HPDE6-E6E7 (cell line): ENCODE measurements at regions not wholly inside any gene's neighbourhood (a gene's known extent, or its start where the extent isn't known, plus 50 kb on each side); places are given as distances from the start of the nearest gene placed in this dataset.
"Not testable (repeated sequence)": the region's sequence is repeated elsewhere in the genome, so short reads cannot be mapped to it uniquely, and the experiment has no call there.

ENCODE experiments used
- DNase-seq: peaks from one replicate; pipeline ENCODE4 v3.0.0; 2011; ENCODE audit warnings: missing footprints; ENCODE audit errors: extremely low spot score

- no peak for DNase-seq
Measured at GRCh38 chr4:120304801-120305200, 238.2 kb upstream of the MAD2L1 start.

DNA sequence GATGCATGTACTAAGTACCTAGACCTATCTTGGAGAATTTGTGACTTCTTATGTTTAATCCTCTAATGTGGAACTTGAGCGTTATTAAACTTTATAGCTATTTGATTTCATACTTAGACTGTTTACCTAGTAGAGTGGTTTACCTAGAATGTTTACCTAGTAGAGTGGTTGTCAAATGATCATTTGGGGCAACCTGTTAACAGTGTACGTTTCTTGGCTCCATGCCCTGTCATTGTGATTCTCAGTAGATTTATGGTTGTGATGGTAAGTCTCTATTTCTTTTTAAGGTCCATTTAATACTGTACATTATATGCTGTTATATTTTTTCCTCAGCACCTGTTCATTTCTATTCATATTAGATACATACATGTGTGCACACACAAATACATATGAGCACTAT is 233.0 kb upstream of the MAD2L1 start:
- DNase-seq, result no peak

DNA sequence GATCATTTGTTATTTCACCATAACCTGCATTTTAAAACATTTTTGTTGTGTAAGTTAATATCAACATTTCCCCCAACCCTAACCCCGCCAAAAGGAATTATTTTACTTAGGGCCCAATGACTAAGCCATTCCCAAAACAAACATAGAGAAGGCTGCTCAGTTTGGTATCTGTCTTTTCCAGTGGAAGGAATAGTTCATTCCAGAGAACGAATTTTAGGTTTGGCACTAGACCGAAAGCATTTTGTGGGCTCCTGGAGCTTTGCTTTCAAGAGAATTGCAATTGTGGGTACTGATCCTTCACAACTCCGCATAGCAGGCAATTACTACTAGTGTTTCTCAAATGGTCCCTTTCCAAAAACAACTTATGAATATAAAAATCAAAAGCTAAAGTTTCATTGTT is 226.7 kb upstream of the MAD2L1 start:
- DNase-seq, result no peak

GRCh38 chr4:120291541-120291940 is 224.9 kb upstream of the MAD2L1 start:
- no peak for DNase-seq

DNA sequence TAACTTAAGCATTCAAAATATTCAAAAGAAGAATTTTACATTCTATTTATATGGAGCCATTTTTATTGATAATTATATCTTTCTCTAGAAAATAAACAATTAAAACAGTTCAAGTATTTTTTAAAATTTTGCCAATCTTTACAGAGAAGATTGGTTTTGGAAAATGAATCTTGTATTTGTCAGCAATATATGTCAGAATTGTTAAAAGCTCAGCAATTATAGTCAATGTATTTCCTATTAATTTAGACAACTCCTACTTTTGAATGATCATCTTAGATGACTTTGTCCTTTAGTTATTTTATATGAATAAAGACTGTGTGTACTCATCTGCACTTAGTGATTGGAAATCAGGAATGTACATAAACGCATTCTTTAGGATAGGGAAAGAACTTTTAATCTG is 223.9 kb upstream of the MAD2L1 start:
- DNase-seq, result no peak

GRCh38 chr4:120286813-120287212 is 220.2 kb upstream of the MAD2L1 start:
- no peak for DNase-seq

DNA sequence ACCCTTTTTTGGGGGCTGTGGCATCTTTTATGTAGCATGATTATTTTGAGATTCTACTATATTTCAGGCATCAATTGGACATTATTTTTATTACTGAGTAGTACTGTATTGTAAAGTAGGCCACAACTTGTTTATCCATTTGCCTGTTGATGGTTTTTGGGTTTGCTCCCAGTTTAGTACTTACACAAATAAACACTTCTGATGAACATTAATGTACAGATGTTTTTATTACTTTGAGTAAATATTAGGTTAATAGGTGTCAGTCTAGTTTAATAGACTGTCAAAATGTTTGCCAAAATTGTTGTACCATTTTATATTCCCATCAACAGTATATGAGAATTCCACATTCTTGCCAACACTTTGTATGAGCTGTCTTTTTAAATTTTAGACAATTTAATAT is 214.9 kb upstream of the MAD2L1 start:
- no peak for DNase-seq

DNA sequence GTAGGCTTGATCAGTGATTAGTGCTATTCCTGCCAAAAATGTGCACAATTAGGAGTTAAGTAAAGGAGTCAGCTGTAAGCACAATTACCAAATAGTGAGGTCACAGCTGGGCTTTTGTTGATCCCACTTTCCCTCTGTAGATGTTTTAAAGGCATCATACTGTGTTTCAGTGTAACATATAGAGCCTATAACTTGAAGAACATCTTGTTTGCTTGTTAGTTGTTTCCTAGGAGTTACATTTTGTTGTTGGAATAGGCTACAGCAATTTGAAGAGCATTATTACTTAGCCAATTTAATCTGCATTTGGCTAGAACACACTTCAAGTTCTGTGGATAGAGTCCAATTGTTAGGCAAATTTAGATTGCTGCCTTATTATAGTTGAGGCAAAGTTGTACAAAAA is 210.7 kb upstream of the MAD2L1 start:
- no peak for DNase-seq

DNA sequence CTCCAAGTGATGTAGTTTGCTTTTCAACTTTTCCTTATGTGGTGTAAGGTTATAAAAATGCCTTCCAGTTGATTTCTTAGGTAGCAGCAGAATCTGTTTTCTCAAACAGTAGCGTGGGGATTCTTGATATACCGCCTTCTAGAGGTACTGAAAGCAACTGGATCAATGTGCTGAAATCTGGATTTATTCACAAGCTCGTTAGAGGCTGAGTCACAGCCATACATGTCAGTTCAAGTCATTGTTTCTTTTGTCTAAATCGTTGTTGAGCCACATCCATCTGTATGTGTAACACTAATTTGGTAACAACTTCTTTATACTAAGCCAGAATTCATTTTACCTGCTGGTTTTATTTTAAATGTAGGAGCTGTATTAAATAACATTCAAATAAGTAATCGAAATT is 200.0 kb upstream of the MAD2L1 start:
- DNase-seq, result peak; percentile 17

DNA sequence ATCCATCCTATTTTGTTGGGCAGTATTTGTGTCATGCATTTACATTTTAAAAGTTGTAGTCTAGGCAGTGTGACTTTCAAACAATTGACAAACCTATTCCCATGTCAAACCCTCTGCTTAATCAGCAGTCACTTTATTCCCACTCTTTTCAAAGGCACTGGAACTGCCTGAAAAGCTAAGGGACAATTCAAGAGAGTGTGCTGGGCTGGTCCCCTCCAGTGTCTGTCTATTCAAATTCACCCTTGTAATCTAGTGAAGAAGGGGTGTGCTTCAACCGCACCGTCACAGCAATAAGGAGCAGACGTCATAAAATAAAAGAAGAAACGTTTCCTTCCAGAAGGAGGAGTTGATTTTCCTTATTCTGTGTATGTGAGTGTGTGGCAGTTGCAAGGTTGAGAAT is 197.0 kb upstream of the MAD2L1 start:
- no peak for DNase-seq

DNA sequence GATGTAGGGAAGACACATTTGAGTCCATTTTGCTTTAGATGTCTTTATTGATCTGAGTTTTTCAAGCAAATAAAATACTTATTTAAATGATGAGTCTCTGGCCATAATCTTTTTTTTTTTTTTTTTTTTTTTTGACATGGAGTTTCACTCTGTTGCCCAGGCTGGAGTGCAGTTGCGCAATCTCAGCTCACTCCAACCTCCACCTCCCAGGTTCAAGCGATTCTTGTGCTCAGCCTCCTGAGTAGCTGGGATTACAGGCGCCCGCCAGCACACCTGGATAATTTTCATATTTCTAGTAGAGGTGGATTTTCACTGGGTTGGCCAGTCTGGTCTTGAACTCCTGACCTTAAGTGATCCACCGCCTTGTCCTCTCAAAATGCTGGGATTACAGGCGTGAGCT is 194.5 kb upstream of the MAD2L1 start:
- no peak for DNase-seq

GRCh38 chr4:120256112-120256775 is 189.6 kb upstream of the MAD2L1 start:
- DNase-seq, result not testable (repeated sequence)

GRCh38 chr4:120238277-120238973 is 171.8 kb upstream of the MAD2L1 start:
- no peak for DNase-seq

GRCh38 chr4:120236873-120237272 is 170.2 kb upstream of the MAD2L1 start:
- no peak for DNase-seq

DNA sequence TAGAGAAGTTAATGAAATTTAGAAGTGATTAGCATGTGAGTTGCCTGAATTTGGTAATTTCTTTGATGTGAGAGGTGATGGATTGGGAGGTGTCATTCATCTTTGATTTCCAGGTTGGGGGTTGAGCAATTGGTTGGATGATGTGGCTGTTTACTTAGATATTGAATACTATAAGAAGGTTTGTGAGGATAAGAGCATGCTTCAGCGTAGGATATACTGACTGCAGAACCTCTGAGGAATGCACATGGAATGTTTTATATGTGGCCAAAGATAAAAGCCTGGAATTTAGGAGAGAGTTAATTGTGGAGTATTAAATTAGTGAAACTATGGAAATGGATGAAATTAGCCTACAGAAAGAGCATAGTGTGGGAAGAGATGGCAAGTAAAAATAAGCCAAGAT is 165.4 kb upstream of the MAD2L1 start:
- DNase-seq, result no peak

DNA sequence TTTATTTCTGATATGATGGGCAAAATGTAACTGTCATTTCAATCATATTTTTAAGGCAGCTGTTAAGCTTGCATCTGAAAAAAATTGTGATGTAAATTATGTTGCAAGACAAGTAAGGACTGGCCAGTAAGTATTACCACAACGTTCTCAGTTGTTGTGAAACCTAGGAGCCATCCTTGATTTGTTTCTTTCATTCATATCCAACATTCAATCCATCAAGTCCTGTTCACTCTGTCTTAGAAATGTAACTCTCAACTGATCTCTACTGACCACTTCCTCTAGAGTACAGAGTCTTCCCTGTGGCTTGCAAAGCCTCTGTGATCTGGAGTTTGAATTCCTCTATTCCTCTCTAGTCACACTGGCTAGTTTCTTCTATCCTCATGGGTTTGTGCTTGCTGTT is 161.4 kb upstream of the MAD2L1 start:
- DNase-seq, result no peak

DNA sequence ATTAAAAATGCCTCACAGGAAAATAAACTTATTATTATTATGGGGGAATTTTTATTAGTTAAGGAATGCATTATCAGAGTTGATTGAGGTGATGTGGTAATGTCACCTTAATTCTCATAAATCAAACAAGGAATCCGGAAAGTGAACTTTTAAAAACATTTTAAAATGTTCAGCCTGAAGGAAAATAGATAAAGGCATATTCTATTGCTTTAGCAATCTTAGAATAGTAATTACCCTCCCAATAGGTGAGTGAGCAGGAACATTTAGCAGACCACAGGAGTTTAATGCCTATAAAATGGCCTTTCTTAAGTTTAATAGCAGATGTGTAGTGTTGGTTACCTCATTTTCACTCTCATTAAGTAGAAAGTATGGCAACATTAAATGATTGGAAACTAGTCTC is 160.9 kb upstream of the MAD2L1 start:
- DNase-seq, result no peak

GRCh38 chr4:120225527-120225926 is 158.9 kb upstream of the MAD2L1 start:
- DNase-seq, result no peak

- DNase-seq, result no peak
Measured at GRCh38 chr4:120218981-120219380, 152.3 kb upstream of the MAD2L1 start.

DNA sequence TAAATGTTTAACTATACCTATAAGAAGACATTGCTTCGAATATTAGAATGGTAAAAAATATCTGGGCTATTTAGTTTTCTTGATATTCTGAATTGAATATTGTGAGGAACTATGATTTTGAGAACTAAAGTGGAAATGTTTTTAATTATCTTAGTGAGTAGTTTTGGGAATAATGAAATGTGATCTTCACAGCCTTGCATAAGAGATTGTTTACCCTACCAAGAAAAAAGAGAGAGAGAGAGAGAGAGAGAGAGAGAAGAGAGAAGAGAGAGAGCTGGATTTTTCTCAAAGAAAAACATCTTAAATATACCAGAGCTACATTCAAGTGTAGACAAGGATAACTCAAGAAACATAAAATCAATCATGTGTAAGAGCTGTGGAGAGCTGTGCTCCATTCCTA is 148.7 kb upstream of the MAD2L1 start:
- no peak for DNase-seq

- no peak for DNase-seq
Measured at GRCh38 chr4:120211408-120212015, 144.9 kb upstream of the MAD2L1 start.

DNA sequence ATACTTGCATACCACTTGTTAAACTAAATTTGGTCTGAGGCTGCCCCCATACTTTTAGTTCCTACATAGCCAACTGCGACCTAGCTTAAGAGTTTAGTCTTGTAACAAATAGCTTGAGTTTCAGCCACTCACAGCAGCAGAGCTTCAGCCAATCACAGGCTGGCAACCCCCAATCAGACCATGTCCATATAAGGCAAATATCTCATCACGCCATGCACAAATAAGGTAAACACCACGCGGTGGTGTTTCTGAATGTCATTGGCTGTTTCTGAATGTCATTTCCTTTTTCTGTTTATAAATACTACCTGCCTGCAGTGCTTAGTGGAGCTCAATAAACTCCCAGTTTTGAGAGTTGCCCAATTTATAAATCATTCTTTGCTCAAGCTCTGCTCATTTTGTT is 143.1 kb upstream of the MAD2L1 start:
- no peak for DNase-seq

DNA sequence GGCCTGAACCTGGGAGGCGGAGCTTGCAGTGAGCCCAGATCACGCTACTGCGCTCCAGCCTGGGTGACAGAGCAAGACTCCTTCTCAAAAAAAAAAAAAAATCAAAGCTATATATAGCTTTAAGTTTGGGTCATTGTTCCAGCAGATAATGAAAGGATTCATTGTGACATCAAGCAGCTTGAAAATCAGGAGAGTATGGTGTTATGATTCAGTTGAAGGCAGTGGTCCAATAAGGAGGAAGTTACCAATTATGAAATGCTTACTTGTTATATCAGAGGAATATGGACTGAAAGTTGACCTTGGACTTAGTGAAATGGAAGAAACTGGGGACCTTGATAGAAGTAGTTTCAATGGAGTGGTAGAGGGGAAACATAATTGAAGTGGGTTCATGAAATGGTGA is 140.4 kb upstream of the MAD2L1 start:
- no peak for DNase-seq
